Choroid plexus epithelial cell (primary cell): ENCODE measurements at regions not wholly inside any gene's neighbourhood (a gene's known extent, or its start where the extent isn't known, plus 50 kb on each side); places are given as distances from the start of the nearest gene placed in this dataset.

ENCODE experiments used
- DNase-seq: peaks from one replicate; pipeline ENCODE4 v3.0.0-alpha.2; 2010; ENCODE audit warnings: low read depth
- H3K4me3 ChIP-seq: 2 replicates; pipeline ENCODE4 v1.5.1; 2011; ENCODE audit warnings: low read depth, mild to moderate bottlenecking, control low read depth, low read length, moderate library complexity
- TF ChIP-seq, protein P1 (sequence below): conservative IDR thresholded peaks from 2 replicates; pipeline ENCODE4 v1.5.1; 2011; ENCODE audit warnings: low read depth, mild to moderate bottlenecking, control low read depth, inconsistent platforms, low read length, moderate library complexity

DNA sequence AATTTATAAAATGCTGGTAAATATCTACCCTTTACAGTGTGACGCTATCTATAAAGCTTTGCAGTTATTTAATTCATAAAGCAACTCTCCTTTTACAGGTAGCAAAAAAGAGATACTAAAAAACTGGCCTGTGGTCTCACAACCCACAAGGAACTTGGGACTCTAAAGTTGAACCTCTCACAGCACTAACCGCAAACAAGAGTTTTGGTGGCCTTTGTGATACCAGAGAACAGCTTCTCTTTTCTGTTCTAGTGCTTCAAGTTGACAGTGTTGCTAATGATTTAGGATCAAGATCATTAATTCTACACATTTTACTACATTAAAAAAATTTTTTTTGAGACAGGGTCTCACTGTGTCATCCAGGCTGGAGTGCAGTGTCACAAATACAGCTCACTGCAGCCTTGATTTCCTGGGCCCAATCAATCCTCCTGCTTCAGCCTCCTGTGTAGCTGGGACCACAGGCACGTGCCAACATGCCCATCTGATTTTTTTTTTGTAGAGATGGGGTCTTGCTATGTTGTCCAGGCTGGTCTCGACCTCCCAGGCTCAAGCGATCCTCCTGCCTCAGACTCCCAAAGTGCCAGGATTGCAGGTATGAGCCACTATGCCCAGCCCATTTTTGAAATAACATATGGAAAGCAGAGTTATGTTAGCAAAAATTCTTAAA lies 56.0 kb upstream of the ST8SIA6 start:
- TF ChIP-seq, protein P1, sequence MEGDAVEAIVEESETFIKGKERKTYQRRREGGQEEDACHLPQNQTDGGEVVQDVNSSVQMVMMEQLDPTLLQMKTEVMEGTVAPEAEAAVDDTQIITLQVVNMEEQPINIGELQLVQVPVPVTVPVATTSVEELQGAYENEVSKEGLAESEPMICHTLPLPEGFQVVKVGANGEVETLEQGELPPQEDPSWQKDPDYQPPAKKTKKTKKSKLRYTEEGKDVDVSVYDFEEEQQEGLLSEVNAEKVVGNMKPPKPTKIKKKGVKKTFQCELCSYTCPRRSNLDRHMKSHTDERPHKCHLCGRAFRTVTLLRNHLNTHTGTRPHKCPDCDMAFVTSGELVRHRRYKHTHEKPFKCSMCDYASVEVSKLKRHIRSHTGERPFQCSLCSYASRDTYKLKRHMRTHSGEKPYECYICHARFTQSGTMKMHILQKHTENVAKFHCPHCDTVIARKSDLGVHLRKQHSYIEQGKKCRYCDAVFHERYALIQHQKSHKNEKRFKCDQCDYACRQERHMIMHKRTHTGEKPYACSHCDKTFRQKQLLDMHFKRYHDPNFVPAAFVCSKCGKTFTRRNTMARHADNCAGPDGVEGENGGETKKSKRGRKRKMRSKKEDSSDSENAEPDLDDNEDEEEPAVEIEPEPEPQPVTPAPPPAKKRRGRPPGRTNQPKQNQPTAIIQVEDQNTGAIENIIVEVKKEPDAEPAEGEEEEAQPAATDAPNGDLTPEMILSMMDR: no peak
- no peak overlapping the region for H3K4me3 ChIP-seq
- no peak for DNase-seq

DNA sequence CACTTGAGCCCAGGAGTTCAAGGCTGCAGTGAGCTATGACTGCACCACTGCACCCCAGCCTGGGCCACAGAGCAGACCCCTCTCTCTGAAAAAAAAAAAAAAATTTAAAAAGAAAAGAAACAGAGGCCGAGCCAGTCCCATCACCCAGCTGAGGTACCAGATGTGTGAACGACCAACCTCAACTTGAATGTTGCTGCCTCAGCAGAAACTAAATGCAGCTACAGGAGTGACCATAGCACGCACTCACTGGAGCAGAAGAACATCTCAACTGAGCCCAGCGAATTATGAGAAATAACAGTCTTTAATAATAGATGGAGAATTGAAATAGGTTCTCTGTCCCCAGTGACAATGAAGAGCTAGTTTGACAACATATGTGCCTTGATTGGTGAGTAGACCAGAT lies 53.1 kb upstream of the ST8SIA6 start:
- TF ChIP-seq, protein P1: no peak

DNA sequence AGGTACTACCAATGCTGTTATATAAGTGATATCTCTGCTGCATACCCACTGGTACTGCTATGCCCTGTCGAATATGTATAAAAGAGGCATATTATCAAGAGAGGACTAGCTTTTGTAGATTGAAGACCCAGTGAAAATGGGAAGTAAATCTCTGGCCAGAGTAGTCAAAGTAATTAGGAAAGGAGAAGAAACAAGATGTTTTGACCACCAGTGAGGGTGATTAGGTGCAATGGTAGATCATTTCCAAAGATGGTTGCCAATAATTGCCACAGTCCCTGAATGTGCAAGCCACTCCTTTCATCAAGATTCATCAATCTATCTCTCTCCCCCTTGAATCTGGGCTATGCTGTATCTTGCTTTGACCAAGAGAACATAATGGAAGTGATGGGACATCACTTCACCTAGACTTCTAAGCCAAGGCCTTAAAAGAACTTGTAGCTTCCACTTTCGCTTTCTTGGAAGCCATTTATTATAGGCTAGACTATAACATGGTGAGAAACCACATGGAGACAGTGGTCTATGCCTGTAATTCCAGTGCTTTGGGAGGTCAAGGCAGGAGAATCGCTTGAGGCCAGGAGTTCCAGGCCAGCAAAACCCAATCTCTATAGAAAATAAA lies 52.6 kb upstream of the ST8SIA6 start:
- TF ChIP-seq, protein P1: no peak
- H3K4me3 ChIP-seq: no peak overlapping the region
- DNase-seq: no peak

More for the DNA sequence above, 53.1 kb upstream of the ST8SIA6 start:
- no peak for DNase-seq
- no peak overlapping the region for H3K4me3 ChIP-seq

DNA sequence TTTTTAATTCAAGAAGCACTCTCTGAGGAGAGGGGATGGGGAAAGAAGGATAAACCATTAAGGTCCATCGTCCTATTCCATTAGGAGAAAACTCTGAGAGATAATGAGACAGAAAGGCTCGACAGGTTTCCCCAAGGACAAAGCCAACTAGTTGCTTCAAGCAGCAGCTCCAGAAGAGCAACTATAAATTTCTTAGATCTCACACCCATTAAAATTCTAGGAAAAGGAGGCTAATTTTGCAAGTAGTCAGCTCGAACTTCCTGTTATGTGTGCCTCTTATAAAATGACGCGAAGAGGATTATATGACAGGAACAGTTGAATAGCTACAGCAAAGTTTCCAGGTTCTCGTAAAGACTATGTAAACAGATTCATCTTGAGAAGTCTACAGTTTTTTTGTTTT lies 52.0 kb upstream of the ST8SIA6 start:
- TF ChIP-seq, protein P1: no peak
- H3K4me3 ChIP-seq: no peak overlapping the region
- no peak for DNase-seq

DNA sequence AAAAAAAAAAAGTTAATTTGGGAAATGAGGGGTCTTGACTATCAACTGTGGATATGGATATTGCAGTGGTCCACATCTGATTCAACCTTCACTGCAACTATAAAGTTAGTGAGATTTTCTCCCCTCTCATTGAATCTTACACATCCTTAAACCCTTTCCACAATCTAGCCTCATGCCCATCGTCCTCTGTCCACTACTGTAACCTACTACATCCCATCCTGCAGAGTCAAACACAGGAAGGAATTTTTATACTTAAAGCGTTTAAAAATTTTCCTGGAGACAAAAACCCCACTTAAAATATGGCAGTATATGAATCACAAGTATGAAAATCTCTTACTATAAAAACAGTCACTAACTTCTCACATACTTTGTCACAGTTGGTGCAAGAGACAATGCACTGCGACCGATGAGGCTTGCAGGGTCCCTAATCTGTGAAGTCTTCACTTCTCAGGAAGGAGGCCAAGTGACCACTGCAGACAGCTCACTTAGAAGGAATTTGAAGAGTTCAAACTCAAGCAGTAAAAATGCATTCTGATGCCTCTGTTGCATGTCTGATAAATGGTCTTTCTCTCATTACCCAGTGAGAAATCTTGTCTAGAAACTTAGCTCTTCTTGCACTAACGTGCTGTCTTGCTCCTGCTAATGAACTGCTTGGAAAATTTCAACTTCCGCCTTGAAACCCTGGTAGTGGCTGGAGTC lies 50.3 kb upstream of the ST8SIA6 start:
- TF ChIP-seq, protein P1: no peak
- H3K4me3 ChIP-seq: no peak overlapping the region
- DNase-seq: peak; percentile 78
